Chondrocyte (in vitro differentiated cells): ENCODE measurements at regions not wholly inside any gene's neighbourhood (a gene's known extent, or its start where the extent isn't known, plus 50 kb on each side); places are given as distances from the start of the nearest gene placed in this dataset.

ENCODE experiments used
- DNase-seq: peaks from one replicate; pipeline ENCODE4 v3.0.0; 2021; ENCODE audit warnings: mixed read lengths, low spot score
- H3K27ac Mint-ChIP-seq: one replicate; pipeline ENCODE4 v1.8.0; 2021; ENCODE audit warnings: mild to moderate bottlenecking, moderate library complexity, mixed read lengths; ENCODE audit not compliant: unreplicated experiment
- H3K27me3 Mint-ChIP-seq: 2 replicates; pipeline ENCODE4 v1.8.0; 2021; ENCODE audit warnings: low read depth, mixed read lengths
- H3K36me3 Mint-ChIP-seq: 2 replicates; pipeline ENCODE4 v1.8.0; 2021; ENCODE audit warnings: low read depth, mixed read lengths
- H3K4me1 Mint-ChIP-seq: 2 replicates; pipeline ENCODE4 v1.8.0; 2021; ENCODE audit warnings: low read depth, mild to moderate bottlenecking, mixed read lengths
- H3K4me3 Mint-ChIP-seq: one replicate; pipeline ENCODE4 v1.8.0; 2021; ENCODE audit warnings: mild to moderate bottlenecking, moderate library complexity, mixed read lengths; ENCODE audit not compliant: unreplicated experiment
- H3K9me3 Mint-ChIP-seq: 2 replicates; pipeline ENCODE4 v1.8.0; 2021; ENCODE audit warnings: low read depth, mixed read lengths
- TF ChIP-seq, protein P1 (sequence below): fragments of 200-600 bp; sonication (generic); IDR thresholded peaks from 2 replicates; pipeline ENCODE4 v1.5.0; 2021; ENCODE audit warnings: antibody characterized with exemption, mild to moderate bottlenecking, moderate library complexity

DNA sequence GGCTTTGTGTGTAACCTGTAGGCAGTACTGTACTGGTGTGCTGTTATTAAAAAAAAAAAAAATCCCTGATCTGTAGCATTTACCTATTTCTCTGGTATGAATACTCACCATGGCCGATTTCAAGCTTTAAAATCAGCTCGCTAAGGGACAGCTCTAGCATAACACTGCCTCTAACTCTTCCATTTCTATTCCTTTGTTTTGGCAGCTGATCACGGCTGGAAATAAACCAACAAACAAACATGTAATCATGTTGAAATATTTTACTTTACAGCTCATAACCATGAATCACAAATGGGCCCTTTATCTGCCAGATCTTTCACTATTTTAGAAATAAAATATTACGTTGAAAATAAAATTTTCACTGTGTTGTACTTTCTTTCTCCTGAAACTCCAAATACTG lies 60.5 kb upstream of the IL15 start:
- H3K27ac Mint-ChIP-seq = no peak overlapping the region
- H3K27me3 Mint-ChIP-seq = no peaks in the 10 kb centered on the region
- H3K9me3 Mint-ChIP-seq = no peaks in the 10 kb centered on the region
- TF ChIP-seq, protein P1, sequence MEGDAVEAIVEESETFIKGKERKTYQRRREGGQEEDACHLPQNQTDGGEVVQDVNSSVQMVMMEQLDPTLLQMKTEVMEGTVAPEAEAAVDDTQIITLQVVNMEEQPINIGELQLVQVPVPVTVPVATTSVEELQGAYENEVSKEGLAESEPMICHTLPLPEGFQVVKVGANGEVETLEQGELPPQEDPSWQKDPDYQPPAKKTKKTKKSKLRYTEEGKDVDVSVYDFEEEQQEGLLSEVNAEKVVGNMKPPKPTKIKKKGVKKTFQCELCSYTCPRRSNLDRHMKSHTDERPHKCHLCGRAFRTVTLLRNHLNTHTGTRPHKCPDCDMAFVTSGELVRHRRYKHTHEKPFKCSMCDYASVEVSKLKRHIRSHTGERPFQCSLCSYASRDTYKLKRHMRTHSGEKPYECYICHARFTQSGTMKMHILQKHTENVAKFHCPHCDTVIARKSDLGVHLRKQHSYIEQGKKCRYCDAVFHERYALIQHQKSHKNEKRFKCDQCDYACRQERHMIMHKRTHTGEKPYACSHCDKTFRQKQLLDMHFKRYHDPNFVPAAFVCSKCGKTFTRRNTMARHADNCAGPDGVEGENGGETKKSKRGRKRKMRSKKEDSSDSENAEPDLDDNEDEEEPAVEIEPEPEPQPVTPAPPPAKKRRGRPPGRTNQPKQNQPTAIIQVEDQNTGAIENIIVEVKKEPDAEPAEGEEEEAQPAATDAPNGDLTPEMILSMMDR = no peak
- H3K4me3 Mint-ChIP-seq = no peak overlapping the region
- H3K4me1 Mint-ChIP-seq = peaks cover 14% of the 10 kb centered on the region
- H3K36me3 Mint-ChIP-seq = no peaks in the 10 kb centered on the region
- no peak for DNase-seq

DNA sequence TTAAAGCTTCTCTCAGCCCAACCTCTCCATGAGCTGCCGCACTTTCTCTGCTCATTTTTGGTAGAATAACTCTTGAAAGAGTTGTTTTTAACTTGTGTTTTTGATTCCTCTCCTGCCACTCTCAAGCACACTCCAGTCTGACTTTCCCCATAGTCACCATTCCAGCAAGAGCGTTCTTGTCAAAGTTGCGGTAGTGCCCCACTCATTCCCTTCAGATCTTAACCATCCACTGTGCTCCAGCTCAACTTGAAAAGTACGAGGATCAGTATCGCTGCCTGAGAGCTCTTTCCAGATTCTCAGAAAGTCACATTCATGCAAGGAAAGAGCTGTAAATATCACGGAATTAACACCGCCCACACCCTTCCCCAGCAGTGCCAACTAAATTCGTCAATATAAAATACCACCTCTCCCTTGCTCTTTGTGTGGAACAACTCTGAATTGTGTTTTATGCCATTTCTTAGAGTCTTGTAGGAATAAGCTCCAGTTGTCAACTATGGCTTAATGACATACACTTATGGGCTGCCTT lies 59.7 kb upstream of the IL15 start:
- H3K36me3 Mint-ChIP-seq = no peaks in the 10 kb centered on the region
- no peaks in the 10 kb centered on the region for H3K9me3 Mint-ChIP-seq
- H3K27me3 Mint-ChIP-seq = no peaks in the 10 kb centered on the region
- TF ChIP-seq, protein P1 = no peak
- no peak overlapping the region for H3K27ac Mint-ChIP-seq
- peaks cover 7% of the 10 kb centered on the region for H3K4me1 Mint-ChIP-seq
- no peak overlapping the region for H3K4me3 Mint-ChIP-seq
- no peak for DNase-seq

DNA sequence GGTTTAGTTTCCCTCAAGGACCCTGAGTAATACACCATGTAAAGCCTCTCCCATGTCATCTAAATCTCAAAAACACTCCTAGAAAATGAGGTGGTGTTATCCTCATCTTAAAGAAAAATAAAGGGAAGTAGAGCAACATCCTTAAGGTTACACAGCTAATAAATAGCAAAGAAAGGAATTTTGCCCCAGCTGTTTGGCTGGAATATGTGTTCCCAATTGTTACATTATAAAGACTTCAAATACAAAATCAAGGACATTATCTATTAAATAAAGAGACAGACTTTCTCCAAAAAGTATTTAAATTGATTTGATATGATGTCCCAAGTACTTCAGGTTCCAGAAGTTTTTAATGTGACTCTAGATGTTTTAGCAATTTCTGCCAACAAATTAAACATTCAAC lies 57.9 kb upstream of the IL15 start:
- DNase-seq = no peak
- H3K27me3 Mint-ChIP-seq = no peaks in the 10 kb centered on the region
- H3K36me3 Mint-ChIP-seq = no peaks in the 10 kb centered on the region
- no peak overlapping the region for H3K27ac Mint-ChIP-seq
- no peaks in the 10 kb centered on the region for H3K4me1 Mint-ChIP-seq
- peaks cover 5% of the 10 kb centered on the region for H3K9me3 Mint-ChIP-seq
- H3K4me3 Mint-ChIP-seq = no peak overlapping the region
- TF ChIP-seq, protein P1 = no peak

DNA sequence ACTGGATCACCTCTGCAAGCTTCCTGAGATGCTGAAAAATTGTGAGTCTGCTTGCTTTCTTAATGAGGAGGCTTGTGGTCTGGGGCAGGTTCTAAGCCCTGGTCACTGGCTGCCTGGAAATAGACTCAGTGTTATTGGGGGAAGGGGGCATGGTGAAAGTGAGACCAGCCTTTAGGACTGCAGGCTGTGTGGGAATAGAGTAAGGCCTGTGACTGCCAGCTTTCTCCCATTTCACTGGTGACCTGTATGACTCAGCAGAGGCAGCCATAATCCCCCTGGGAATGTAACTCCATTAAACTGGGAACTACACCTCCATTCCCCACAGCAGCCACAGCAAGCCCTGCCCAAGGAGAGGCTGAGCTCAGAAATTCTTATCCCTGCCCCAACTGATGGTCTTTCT lies 55.9 kb upstream of the IL15 start:
- no peak for DNase-seq
- TF ChIP-seq, protein P1 = no peak

More for the DNA sequence above, 55.9 kb upstream of the IL15 start:
- H3K4me1 Mint-ChIP-seq = no peaks in the 10 kb centered on the region
- no peak overlapping the region for H3K27ac Mint-ChIP-seq
- no peaks in the 10 kb centered on the region for H3K36me3 Mint-ChIP-seq
- H3K27me3 Mint-ChIP-seq = no peaks in the 10 kb centered on the region
- no peak overlapping the region for H3K4me3 Mint-ChIP-seq
- H3K9me3 Mint-ChIP-seq = peaks cover 21% of the 10 kb centered on the region
